ENCODE measurements at regions not wholly inside any gene's neighbourhood (a gene's known extent, or its start where the extent isn't known, plus 50 kb on each side); places are given as distances from the start of the nearest gene placed in this dataset.

DNA sequence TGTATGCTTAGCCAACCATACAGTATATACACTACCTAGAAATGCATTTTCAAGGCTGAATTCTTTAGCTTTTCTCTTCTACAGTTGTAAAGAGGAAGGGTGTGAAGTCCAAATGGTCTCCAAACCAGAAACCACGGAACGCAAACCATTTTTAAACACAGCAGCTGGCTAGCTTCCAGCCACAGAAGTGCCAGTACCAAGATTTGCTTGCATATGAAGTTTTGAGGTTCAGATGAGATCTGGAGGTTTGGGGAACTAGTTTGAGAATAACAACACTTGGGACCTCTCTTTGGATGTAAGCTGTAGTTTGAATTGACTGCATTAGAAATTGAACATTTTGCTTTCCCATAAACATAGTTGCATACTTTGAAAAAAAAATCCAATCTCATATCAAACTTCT lies 1243.5 kb downstream of the EFNB2 start:
- no peak for DNase-seq (ENCODE audit: low spot score)

GRCh38 chr13:105290596-105290995 lies 1244.9 kb downstream of the EFNB2 start:
- no peak for DNase-seq (ENCODE audit: low spot score)

- no peak for DNase-seq (ENCODE audit: low spot score)
Observed at GRCh38 chr13:105285526-105285925, 1249.9 kb downstream of the EFNB2 start.

DNA sequence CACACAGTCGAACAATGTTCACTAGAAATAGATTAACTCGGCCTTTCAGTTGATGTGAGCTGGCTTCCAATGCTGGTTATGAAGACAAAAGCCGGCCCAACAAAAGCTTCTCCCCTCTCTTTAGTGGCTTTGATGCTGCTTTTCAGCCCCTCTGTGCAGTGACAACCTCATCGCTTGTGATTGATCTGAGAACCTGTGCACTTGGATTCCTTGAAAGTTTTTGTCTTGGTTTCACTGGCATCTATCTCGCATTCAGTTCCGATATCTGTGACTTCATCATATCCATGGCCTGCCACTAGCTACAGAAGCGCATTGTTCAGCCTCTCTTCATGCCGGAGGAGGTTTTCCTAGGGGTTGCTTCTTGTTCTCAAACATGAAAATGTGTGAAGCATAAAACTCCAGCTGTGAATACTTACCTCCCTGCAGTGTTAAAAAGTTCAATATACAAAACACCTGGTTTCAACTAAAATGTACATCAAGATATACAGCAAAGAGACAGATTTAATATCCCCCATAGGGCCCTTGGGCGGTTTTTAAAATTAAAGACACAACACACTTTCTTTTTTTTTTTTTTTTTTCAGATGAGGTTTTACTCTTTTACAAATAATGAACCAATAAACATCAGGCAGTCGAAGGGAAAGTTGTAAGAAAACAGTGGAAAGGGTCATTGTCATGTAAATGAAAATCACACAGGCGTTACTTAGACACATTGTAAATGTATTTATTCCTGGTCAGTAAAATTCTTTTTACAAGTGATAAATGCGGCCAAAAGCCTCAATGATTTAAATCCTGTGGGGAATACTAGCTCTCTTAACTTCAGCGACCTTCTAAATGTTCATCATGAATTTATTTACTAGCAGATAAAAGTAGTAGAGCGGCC lies 1252.8 kb downstream of the EFNB2 start:
- DNase-seq (ENCODE audit: low spot score), result no peak

DNA sequence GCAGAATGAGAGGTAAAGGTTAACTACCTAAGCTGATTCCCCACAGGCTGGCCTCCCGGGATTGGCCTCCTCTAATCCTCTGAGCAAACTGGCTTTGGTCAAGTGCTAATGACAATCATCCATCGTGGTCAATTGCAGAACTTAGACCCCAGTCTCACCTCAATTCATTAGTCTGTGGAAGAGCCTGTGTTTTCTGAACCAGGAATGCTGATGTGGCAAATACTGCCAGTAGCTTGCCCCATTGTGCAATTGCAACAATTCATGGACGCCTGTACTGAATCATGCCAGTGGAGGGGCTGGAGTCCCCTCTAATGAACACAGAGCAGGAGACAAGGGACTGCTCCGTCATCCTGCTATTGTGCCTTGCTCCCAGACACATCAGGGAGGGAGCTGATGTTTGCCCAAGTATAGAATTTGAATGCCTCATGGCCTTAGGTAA lies 1256.5 kb downstream of the EFNB2 start:
- no peak for DNase-seq (ENCODE audit: low spot score)

DNA sequence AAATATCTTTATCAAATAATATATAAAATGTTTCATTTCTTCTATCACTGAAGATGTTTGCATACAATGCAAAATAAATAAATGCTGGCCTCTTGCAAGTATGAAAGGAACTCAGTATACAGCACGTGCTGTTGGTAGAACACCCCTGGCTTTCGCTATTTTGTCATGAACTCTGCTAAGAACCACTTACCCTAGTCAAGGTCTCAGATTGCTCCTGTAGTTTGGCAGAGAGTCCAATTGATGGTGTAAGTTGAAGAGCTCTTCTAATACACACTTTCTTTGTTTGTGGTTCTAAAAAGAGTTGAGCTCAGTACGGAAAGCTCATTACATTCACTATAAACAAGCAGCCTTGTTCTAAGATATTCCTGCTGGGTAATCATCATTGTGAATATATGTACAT lies 1258.9 kb downstream of the EFNB2 start:
- no peak for DNase-seq (ENCODE audit: low spot score)

DNA sequence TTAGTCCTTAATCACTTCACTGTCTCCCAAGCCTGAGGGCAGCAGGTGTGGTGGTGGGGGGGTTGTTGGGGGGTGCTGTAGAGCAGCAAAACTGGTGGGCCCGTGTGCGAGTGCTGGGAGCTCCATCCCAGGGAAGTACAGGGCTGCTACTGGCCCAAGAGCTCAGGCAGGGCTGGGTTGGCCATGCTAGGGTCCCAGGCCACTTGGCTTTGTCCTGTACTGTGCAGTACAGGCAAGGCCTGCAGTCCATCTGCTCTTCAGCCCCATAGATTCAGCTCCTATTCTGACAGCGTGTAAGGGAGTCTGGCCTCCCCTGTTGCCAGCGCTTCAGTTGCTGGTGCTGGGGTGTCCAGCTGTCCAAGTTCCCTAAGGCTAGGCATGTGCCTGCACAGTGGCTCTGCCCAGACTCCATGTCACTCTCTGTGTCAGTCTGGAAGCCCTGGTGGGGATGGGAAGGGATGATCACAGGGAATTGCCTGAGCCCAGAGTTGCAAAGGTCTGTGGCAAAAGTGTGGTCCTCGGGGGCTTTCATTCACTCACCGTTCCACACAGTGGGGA lies 1261.7 kb downstream of the EFNB2 start:
- DNase-seq (ENCODE audit: low spot score), result no peak

DNA sequence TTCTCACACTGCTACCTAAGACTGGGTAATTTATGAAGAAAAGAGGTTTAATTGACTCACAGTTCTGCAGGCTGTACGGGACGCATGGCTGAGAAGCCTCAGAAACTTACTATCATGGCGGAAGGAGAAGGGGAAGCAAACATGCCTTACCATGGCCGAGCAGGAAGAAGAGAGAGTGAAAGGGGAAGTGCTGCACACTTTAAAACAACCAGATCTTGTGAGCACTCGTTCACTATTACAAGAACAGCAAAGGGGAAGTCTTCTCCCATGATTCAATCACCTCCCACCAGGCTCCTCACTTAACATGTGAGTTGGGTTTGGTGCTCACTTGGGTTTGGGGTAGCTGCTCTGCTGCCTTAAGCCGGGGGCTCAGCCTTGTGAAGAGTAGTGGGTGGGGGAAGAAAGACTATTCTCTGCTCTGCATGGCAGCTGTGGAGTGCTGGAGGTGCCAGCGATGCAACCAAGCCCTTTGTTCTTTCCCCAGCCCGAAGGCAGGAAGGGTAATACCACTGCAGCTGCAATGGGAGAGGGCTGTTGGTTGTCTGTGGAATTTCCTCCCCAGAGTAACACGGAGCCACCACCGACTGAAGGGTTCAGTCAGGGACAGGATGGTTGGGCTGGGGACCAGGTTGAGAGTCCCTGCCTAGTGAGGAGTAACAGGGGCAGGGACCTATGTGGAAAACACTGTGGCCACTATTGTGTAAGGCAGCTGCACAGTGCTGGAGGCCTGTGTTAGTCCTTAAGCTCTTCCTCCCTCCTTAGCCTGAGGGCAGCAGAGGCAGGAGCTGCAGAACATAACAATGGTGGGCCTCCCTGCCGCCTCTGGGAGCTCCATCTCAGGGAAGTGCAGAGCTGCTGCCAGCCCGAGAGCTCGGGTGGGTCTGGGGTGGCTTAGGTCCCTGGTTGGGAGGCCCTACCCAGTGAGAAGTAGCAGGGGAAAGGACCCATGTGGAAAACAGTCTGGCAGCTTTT lies 1262.5 kb downstream of the EFNB2 start:
- DNase-seq (ENCODE audit: low spot score), result no peak

DNA sequence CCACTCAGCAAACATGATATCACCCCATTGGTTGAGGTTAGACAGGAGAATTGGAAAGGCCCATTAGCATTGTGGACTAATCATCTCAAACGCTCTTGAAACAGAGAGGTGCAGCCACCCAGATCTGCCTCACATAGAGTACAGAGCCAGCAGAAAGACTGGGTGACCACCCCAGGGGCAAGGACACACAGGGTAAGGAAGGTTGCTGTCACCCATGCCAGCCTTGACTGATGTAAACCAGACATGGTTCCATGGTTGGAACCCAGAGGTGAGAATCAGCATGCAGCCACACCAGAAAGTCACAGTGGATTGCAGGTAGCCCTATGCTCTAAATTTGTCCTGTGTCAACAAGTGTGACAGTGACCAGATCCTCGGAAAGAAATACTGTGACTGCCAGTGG lies 1268.8 kb downstream of the EFNB2 start:
- DNase-seq (ENCODE audit: low spot score), result no peak

GRCh38 chr13:105262579-105262978 lies 1272.9 kb downstream of the EFNB2 start:
- no peak for DNase-seq (ENCODE audit: low spot score)

- no peak for DNase-seq (ENCODE audit: low spot score)
Observed at GRCh38 chr13:105259426-105259825, 1276.0 kb downstream of the EFNB2 start.

DNA sequence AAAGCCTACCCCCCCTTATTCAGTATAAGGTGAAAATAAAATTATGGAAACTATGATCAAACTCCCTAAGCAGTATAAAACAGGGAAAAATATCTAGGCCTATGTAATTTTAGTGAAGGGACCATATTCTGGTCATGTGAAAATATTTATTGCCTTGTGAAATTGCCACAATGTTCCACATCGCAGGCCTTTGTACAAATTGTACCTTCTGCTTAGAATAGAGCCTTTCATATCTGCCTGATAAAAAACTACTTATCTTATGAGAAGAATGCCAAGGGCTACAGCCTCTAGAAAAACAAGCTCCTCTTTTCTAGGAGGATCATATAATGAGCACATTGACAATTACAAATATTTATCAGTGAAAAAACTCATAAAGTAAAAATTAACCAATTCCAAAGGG lies 1280.0 kb downstream of the EFNB2 start:
- DNase-seq (ENCODE audit: low spot score), result no peak

GRCh38 chr13:105251293-105251692 lies 1284.2 kb downstream of the EFNB2 start:
- no peak for DNase-seq (ENCODE audit: low spot score)

- DNase-seq (ENCODE audit: low spot score), result no peak
Observed at GRCh38 chr13:105247830-105248229, 1287.6 kb downstream of the EFNB2 start.

GRCh38 chr13:105240371-105240770 lies 1295.1 kb downstream of the EFNB2 start:
- DNase-seq (ENCODE audit: low spot score), result no peak

- DNase-seq (ENCODE audit: low spot score), result no peak
Observed at GRCh38 chr13:105232439-105232838, 1303.0 kb downstream of the EFNB2 start.

- DNase-seq (ENCODE audit: low spot score), result no peak
Observed at GRCh38 chr13:105232006-105232405, 1303.5 kb downstream of the EFNB2 start.

GRCh38 chr13:105231579-105231978 lies 1303.9 kb downstream of the EFNB2 start:
- DNase-seq (ENCODE audit: low spot score), result no peak

DNA sequence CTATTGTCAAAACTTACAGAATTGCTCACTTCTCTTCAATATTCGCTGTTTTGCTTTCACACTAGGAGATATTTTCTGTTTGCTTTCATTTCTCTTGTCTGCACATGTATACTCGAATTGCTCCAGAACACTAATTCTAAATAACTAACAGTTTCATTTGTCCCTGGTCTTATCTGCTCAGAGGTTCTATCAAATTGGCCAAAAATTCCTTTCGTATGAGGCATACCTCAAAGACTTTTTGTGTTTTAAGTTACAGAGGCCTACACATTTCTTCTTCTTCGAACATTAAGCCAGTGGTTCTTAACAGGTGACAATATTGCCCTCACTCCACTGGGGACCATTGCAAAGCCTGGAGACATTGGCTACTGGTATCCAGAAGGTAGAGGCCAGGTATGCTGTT lies 1314.6 kb downstream of the EFNB2 start:
- no peak for DNase-seq (ENCODE audit: low spot score)

DNA sequence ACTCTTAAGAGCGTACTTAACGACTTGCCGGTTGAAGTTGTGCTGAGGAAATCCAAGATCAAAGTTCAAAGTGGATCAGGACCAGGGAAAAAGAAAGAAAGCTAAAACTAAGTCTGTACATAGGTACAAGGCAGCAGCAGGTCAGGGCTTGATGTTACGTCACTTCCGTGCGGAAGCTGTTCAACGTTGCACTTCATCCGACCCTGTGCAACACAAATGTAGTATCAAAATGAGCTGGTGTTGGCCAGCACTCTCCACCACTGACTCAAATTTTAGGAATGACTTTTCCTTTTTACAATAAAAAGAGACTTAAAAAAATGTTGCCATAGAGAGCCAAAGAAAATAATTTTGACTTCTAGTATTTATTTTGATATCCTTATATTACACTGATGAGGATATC lies 1315.4 kb downstream of the EFNB2 start:
- no peak for DNase-seq (ENCODE audit: low spot score)

- no peak for DNase-seq (ENCODE audit: low spot score)
Observed at GRCh38 chr13:105219651-105220050, 1315.8 kb downstream of the EFNB2 start.

GRCh38 chr13:105213512-105213911 lies 1322.0 kb downstream of the EFNB2 start:
- no peak for DNase-seq (ENCODE audit: low spot score)
